ENCODE measurements at regions not wholly inside any gene's neighbourhood (a gene's known extent, or its start where the extent isn't known, plus 50 kb on each side); places are given as distances from the start of the nearest gene placed in this dataset.
"Not testable (repeated sequence)": the region's sequence is repeated elsewhere in the genome, so short reads cannot be mapped to it uniquely, and the experiment has no call there.

- H3K27me3 ChIP-seq, result no peaks in the 10 kb centered on the region
- 67 to 85% methylated on average over 5 of the region's 5 CpGs for WGBS, 2 donors
- no peaks in the 10 kb centered on the region for H3K9me3 ChIP-seq
- H3K27ac ChIP-seq, result no peak overlapping the region
- H3K4me1 ChIP-seq, result no peaks in the 10 kb centered on the region
- no peak for DNase-seq
- intact Hi-C loops (cut with DNase I), result no loop called here
- no peaks in the 10 kb centered on the region for H3K36me3 ChIP-seq
- TF ChIP-seq POLR2A (IDR thresholded peaks at IDR 0.05) (no peak), CTCF (IDR thresholded peaks at IDR 0.05) (no peak)
- H3K4me3 ChIP-seq, result no peak overlapping the region
Observed at GRCh38 chr10:85138046-85138445, 809.7 kb downstream of the CCSER2 start.

- H3K9me3 ChIP-seq, result no peaks in the 10 kb centered on the region
- DNase-seq, result no peak
- no peak overlapping the region for H3K4me3 ChIP-seq
- H3K4me1 ChIP-seq, result no peaks in the 10 kb centered on the region
- WGBS, 2 donors, result 46 to 63% methylated on average over 5 of the region's 5 CpGs
- no peaks in the 10 kb centered on the region for H3K27me3 ChIP-seq
- no peak overlapping the region for H3K27ac ChIP-seq
- intact Hi-C loops (cut with DNase I), result no loop called here
- no peaks in the 10 kb centered on the region for H3K36me3 ChIP-seq
- TF ChIP-seq CTCF (IDR thresholded peaks at IDR 0.05), result no peak
- no peak for TF ChIP-seq POLR2A (IDR thresholded peaks at IDR 0.05)
Observed at GRCh38 chr10:85139124-85139523, 810.7 kb downstream of the CCSER2 start.

DNA sequence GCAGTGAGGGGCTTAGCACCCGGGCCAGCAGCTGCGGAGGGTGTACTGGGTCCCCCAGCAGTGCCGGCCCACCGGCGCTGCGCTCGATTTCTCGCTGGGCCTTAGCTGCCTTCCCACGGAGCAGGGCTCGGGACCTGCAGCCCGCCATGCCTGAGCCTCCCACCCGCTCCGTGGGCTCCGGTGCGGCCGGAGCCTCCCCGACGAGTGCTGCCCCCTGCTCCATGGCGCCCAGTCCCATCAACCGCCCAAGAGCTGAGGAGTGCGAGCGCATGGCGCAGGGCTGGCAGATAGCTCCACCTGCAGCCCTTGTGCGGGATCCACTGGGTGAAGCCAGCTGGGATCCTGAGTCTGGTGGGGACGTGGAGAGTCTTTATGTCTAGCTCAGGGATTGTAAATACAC lies 813.1 kb downstream of the CCSER2 start:
- DNase-seq; H3K4me1 ChIP-seq; H3K36me3 ChIP-seq; H3K27ac ChIP-seq; H3K4me3 ChIP-seq; H3K27me3 ChIP-seq; intact Hi-C loops (cut with DNase I); H3K9me3 ChIP-seq: not testable (repeated sequence)
- 90% methylated on average over 5 of the region's 25 CpGs; no CpG with 5 or more reads in 1 of the 2 donors for WGBS, 2 donors

DNA sequence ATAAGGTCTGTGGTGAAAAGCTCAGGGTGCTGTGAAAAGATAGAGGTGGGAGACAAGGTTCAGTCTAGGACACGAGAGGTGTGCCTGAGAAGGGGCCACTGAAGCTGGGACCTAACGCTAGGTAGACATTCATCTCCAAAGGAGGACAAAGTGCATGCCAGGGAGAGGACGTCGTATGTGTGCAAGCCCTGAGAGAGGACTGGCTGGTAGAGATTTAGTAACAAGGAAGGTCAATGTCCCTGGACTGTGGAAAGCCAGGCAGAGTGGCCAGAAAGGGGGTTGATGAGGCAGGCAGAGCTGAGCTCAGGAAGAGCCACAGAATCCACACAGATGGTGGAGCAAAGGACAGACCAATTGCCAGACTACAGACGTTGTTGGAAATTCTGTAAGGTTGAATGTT lies 817.6 kb downstream of the CCSER2 start:
- TF ChIP-seq POLR2A (IDR thresholded peaks at IDR 0.05) (no peak), CTCF (IDR thresholded peaks at IDR 0.05) (no peak)
- intact Hi-C loops (cut with DNase I), result no loop called here
- H3K9me3 ChIP-seq, result no peaks in the 10 kb centered on the region
- H3K27ac ChIP-seq, result no peak overlapping the region
- no peaks in the 10 kb centered on the region for H3K27me3 ChIP-seq
- DNase-seq, result no peak
- H3K4me1 ChIP-seq, result no peaks in the 10 kb centered on the region
- 63 to 80% methylated on average over 5 of the region's 5 CpGs for WGBS, 2 donors
- H3K36me3 ChIP-seq, result no peaks in the 10 kb centered on the region
- no peak overlapping the region for H3K4me3 ChIP-seq

DNA sequence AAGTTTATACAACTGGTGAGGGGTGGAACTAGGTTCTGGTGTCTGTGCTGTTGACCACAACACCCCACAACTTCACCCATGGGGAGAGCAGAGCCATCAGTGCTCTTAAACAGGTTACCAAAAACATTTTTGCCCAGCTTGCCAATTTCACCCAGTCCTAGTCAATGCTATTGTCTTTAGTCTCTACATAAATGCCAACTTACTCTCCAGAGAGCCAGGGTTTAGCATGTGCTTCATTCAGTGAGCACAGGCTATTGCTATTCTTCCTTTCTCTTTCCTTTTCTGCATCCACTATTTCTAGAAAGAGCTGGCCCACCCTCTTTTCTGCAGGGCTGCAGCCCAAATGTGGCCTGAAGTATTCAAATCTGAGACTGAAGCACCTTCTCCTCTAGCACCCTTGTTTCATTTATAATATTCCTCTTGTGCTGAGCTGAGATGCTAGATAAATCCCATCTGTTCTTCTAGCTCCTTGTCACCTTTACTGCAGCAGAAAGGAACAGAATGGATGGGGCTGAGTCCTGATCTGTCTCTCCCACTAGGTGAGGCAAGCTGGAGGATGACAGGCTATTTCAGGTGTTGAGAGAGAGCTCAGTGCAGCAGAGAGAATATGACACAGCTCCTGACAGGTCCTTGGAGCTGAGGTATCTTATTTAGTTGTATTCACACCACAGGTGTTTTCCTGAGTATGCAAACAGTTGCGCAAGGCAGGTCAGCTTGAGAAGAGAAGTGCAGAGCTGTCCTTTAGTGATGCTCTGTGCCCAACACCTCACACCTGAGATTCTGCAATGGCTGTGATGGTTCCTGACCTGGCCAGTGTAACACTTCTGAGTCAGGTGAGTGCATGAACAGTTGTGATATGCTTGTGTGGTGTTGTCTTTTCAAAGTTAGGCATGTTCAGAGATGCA lies 819.2 kb downstream of the CCSER2 start:
- Histone ChIP-seq H3K36me3 (no peaks in the 10 kb centered on the region), H3K4me3 (no peak overlapping the region), H3K9me3 (no peaks in the 10 kb centered on the region), H3K27me3 (no peaks in the 10 kb centered on the region), H3K4me1 (no peaks in the 10 kb centered on the region), H3K27ac (no peak overlapping the region)
- intact Hi-C loops (cut with DNase I), result no loop called here
- no peak for DNase-seq
- TF ChIP-seq POLR2A (IDR thresholded peaks at IDR 0.05) (no peak), CTCF (IDR thresholded peaks at IDR 0.05) (no peak)
- 60 to 100% methylated on average over 1 of the region's 1 CpG for WGBS, 2 donors
